ENCODE measurements at regions not wholly inside any gene's neighbourhood (a gene's known extent, or its start where the extent isn't known, plus 50 kb on each side); places are given as distances from the start of the nearest gene placed in this dataset.

DNA sequence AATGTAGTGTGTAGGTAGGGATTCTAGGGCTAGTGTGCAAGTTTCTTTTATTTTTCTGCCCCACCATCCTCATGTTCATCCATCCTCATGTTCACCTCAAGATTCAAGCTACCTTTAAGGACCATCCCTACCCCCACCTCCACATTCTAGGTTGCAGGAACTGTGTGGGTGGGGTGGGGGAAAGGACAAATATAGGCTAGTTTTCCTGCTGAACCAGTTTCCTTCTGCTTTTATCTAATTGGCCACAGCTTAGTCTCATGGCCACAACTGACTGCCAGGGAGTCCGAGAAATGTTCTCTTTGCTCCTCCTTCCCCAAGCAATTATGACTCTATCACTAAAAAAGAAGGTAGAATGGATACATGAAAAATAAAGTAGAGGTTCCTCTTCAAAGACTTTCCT lies 179.0 kb upstream of the LARGE1 start:
- TF ChIP-seq TAF1 (IDR thresholded peaks at IDR 0.05; ENCODE audit: low read depth, low read length) (no peak), POLR2A (IDR thresholded peaks at IDR 0.05; ENCODE audit: low read depth, low read length) (no peak), POLR2AphosphoS5 (IDR thresholded peaks at IDR 0.05; ENCODE audit: low read depth, low read length) (no peak)
